HepG2 (cell line): ENCODE measurements at regions not wholly inside any gene's neighbourhood (a gene's known extent, or its start where the extent isn't known, plus 50 kb on each side); places are given as distances from the start of the nearest gene placed in this dataset.

Experiments
- ATAC-seq: fragments of 200-7000 bp; cut with Tn5 transposase; 3 replicates; pipeline ENCODE4 v1.9.1; 2020; ENCODE audit warnings: mild to moderate bottlenecking, moderate library complexity
- BruUV-seq: library from RNA; stranded (reverse); fragments of 400-500 nt; replicated peaks from 2 replicates; lab custom pipeline; 2021; lab: Mats Ljungman, UMichigan
- CTCF ChIA-PET: fragments of 300-600 bp; formaldehyde crosslinking; extraction: SDS; loops from one replicate; lab custom pipeline; 2021; ENCODE audit warnings: low total read pairs, inconsistent platforms, low intra/inter-chr PET ratio; lab: Yijun Ruan, JAX
- POLR2A ChIA-PET: fragments of 350-600 bp; sonication (Branson Sonifier 250); formaldehyde crosslinking; loops from one replicate; lab custom pipeline; 2020; ENCODE audit warnings: antibody characterized with exemption, inconsistent platforms; lab: Yijun Ruan, JAX
- DNase-seq: peaks from one replicate; pipeline ENCODE4 v3.0.0-alpha.2; 2015; ENCODE audit warnings: low spot score
- FAIRE-seq: peaks from 3 replicates; lab custom pipeline; 2011; peaks lifted over from hg19 to GRCh38; lab: Jason Lieb, UNC
- H2AFZ ChIP-seq: one replicate; pipeline ENCODE4 v1.6.1; 2011; ENCODE audit warnings: low read length, inconsistent platforms
- H3K27ac ChIP-seq: fragments of 300-600 bp; 3 replicates; pipeline ENCODE4 v1.8.0; 2011; ENCODE audit warnings: mixed run types, mild to moderate bottlenecking, mixed read lengths, low read length, inconsistent platforms; ENCODE audit not compliant: insufficient read depth; ENCODE audit errors: extremely low read length
- H3K27me3 ChIP-seq, 2 experiments: fragments of 200-600 bp in 1 of 2; 2 replicates in 1 of 2; 3 replicates in 1 of 2; pipeline versions ENCODE4 v1.6.0 to v1.8.0; 2011; ENCODE audit warnings: low read length in 2 of 2, mild to moderate bottlenecking in 2 of 2, moderate library complexity in 2 of 2, inconsistent platforms in 1 of 2; ENCODE audit not compliant: insufficient read depth in 2 of 2, control insufficient read depth in 1 of 2
- H3K36me3 ChIP-seq, 2 experiments: fragments of 200-600 bp in 1 of 2; replicated peaks in 1 of 2; 2 replicates in 1 of 2; 3 replicates in 1 of 2; pipeline versions ENCODE4 v1.5.1 to v1.8.0; 2011; ENCODE audit warnings: low read length in 2 of 2, inconsistent platforms in 1 of 2; ENCODE audit not compliant: insufficient read depth in 2 of 2, control insufficient read depth in 1 of 2
- H3K4me1 ChIP-seq: 2 replicates; pipeline ENCODE4 v1.5.1; 2012; ENCODE audit warnings: low read length, inconsistent platforms; ENCODE audit not compliant: insufficient read depth
- H3K4me2 ChIP-seq: 2 replicates; pipeline ENCODE4 v1.6.0; 2011; ENCODE audit warnings: low read depth, low read length, inconsistent platforms
- H3K4me3 ChIP-seq, 3 experiments: fragments of 200-600 bp in 1 of 3; sonication (generic), shearing (Covaris generic) in 1 of 3; replicated peaks in 1 of 3; 2 replicates each; pipeline ENCODE4 v1.5.1; 2011 to 2016; ENCODE audit warnings: low read length in 3 of 3, inconsistent platforms in 2 of 3, low read depth in 2 of 3, mild to moderate bottlenecking in 2 of 3, control low read depth in 1 of 3, mixed read lengths in 1 of 3; ENCODE audit not compliant: insufficient read depth in 1 of 3
- H3K79me2 ChIP-seq: one replicate; pipeline ENCODE4 v1.6.1; 2011; ENCODE audit warnings: low read length, inconsistent platforms; ENCODE audit not compliant: insufficient read depth
- H3K9ac ChIP-seq: 2 replicates; pipeline ENCODE4 v1.6.0; 2011; ENCODE audit warnings: mild to moderate bottlenecking, low read depth, low read length, inconsistent platforms; ENCODE audit not compliant: insufficient read depth
- H3K9me3 ChIP-seq: 2 replicates; pipeline ENCODE4 v1.5.1; 2012; ENCODE audit warnings: mild to moderate bottlenecking, low read length
- H4K20me1 ChIP-seq: 2 replicates; pipeline ENCODE4 v1.6.0; 2011; ENCODE audit warnings: inconsistent platforms, mild to moderate bottlenecking, low read length, moderate library complexity; ENCODE audit not compliant: insufficient read depth
- CBX5 ChIP-seq: sonication (generic); formaldehyde crosslinking; IDR thresholded peaks from 2 replicates; pipeline ENCODE4 v1.4.0; 2020; ENCODE audit warnings: missing genetic modification reagents, borderline replicate concordance
- E2F2 ChIP-seq: sonication (generic); formaldehyde crosslinking; IDR thresholded peaks from 2 replicates; pipeline ENCODE4 v1.4.0; 2020; ENCODE audit warnings: missing genetic modification reagents, borderline replicate concordance
- HIVEP1 ChIP-seq: sonication (generic); formaldehyde crosslinking; IDR thresholded peaks from 2 replicates; pipeline ENCODE4 v1.4.0; 2020; ENCODE audit warnings: mild to moderate bottlenecking, missing genetic modification reagents
- KDM5A ChIP-seq: fragments of 200-600 bp; sonication (generic); IDR thresholded peaks from 2 replicates; pipeline ENCODE4 v1.7.0; 2018; ENCODE audit warnings: antibody characterized with exemption, mild to moderate bottlenecking, low read length, borderline replicate concordance
- SUZ12 ChIP-seq: fragments of 150-350 bp; IDR thresholded peaks from 2 replicates; pipeline ENCODE4 v1.6.1; 2014; ENCODE audit warnings: low read depth, low read length
- ZBTB4 ChIP-seq: sonication (generic); formaldehyde crosslinking; IDR thresholded peaks from 2 replicates; pipeline ENCODE4 v1.4.0; 2020; ENCODE audit warnings: missing genetic modification reagents, mild to moderate bottlenecking, borderline replicate concordance
- ZNF329 ChIP-seq: sonication (generic); formaldehyde crosslinking; IDR thresholded peaks from 2 replicates; pipeline ENCODE4 v1.9.0; 2021; ENCODE audit warnings: low read depth, mild to moderate bottlenecking, missing genetic modification reagents
- ZNF432 ChIP-seq: sonication (generic); formaldehyde crosslinking; IDR thresholded peaks from 2 replicates; pipeline ENCODE4 v1.5.0; 2020; ENCODE audit warnings: missing genetic modification reagents, mild to moderate bottlenecking, borderline replicate concordance
- ZNF441 ChIP-seq: sonication (generic); formaldehyde crosslinking; IDR thresholded peaks from 2 replicates; pipeline ENCODE4 v1.7.0; 2021; ENCODE audit warnings: missing genetic modification reagents, borderline replicate concordance
- ZNF550 ChIP-seq: sonication (generic); formaldehyde crosslinking; IDR thresholded peaks from 2 replicates; pipeline ENCODE4 v1.4.0; 2020; ENCODE audit warnings: mild to moderate bottlenecking, missing genetic modification reagents, borderline replicate concordance
- ZNF644 ChIP-seq: IDR thresholded peaks from 2 replicates; pipeline ENCODE4 v1.6.1; 2016; ENCODE audit warnings: low read depth
- ZNF781 ChIP-seq: sonication (generic); formaldehyde crosslinking; IDR thresholded peaks from 2 replicates; pipeline ENCODE4 v1.5.1; 2020; ENCODE audit warnings: borderline replicate concordance, mild to moderate bottlenecking, missing genetic modification reagents; ENCODE audit errors: not compliant biosample characterization
- ZNF816 ChIP-seq: sonication (generic); formaldehyde crosslinking; IDR thresholded peaks from 2 replicates; pipeline ENCODE4 v1.8.0; 2022; ENCODE audit warnings: missing genetic modification reagents, mild to moderate bottlenecking, borderline replicate concordance
- ZNF883 ChIP-seq: sonication (generic); formaldehyde crosslinking; IDR thresholded peaks from 2 replicates; pipeline ENCODE4 v1.5.1; 2020; ENCODE audit warnings: mild to moderate bottlenecking, missing genetic modification reagents; ENCODE audit errors: not compliant biosample characterization
- ZSCAN12 ChIP-seq: sonication (generic); formaldehyde crosslinking; IDR thresholded peaks from 2 replicates; pipeline ENCODE4 v1.9.0; 2021; ENCODE audit warnings: mild to moderate bottlenecking, missing genetic modification reagents
- ZSCAN30 ChIP-seq: sonication (generic); formaldehyde crosslinking; IDR thresholded peaks from 2 replicates; pipeline ENCODE4 v1.5.0; 2020; ENCODE audit warnings: mild to moderate bottlenecking, missing genetic modification reagents
- WGBS: methylation state at CpG from one replicate; pipeline ENCODE4 v1.1.6; 2017; ENCODE audit warnings: low lambda C conversion rate; 5-methylcytosine and 5-hydroxymethylcytosine counted together
- in situ Hi-C: cut with HindIII; loops from 2 replicates; pipeline ENCODE4 v1.10.0; 2017; ENCODE audit warnings: low pct_unique_long_range_greater_than_20kb; ENCODE audit not compliant: extremely low pct_ligation_motif_present
- intact Hi-C: fragments of 100-400 bp; cut with micrococcal nuclease; formaldehyde crosslinking; loops from one replicate; pipeline ENCODE4 v1.10.0; 2022; ENCODE audit not compliant: unreplicated experiment

GRCh38 chr7:68862736-68863135, 735.5 kb upstream of the AUTS2 start:
- DNase-seq (no peak), FAIRE-seq (no peak), ATAC-seq (no peak)
- Histone ChIP-seq H3K9me3 (peaks cover 6% of the 10 kb centered on the region), H3K4me2 (no peak overlapping the region), H3K36me3 (no peaks in the 10 kb centered on the region), H3K9ac (no peak overlapping the region), H3K4me1 (no peaks in the 10 kb centered on the region), H2AFZ (no peak overlapping the region), H3K27ac (no peak overlapping the region), H4K20me1 (no peaks in the 10 kb centered on the region), H3K4me3 (no peak overlapping the region), H3K27me3 (no peaks in the 10 kb centered on the region), H3K79me2 (no peaks in the 10 kb centered on the region)
- in situ Hi-C loops (no loop called here), intact Hi-C loops (no loop called here)
- ChIA-PET CTCF (no interaction called here), POLR2A (no interaction called here)
- WGBS = 0% methylated on average over 4 of the region's 4 CpGs
- no peak for TF ChIP-seq SUZ12
- no peak for TF ChIP-seq HIVEP1
- TF ChIP-seq ZNF550 (CRISPR knock-in tag) = no peak
- TF ChIP-seq E2F2 (CRISPR knock-in tag) = no peak
- TF ChIP-seq KDM5A = no peak
- no peak for TF ChIP-seq ZNF441 (CRISPR knock-in tag)
- no peak for TF ChIP-seq ZNF883
- TF ChIP-seq ZNF781 = no peak
- no peak for TF ChIP-seq ZSCAN30 (CRISPR knock-in tag)
- no peak for TF ChIP-seq ZNF329 (CRISPR knock-in tag)
- no peak for TF ChIP-seq CBX5 (CRISPR knock-in tag)
- TF ChIP-seq ZNF816 (CRISPR knock-in tag) = no peak
- no peak for TF ChIP-seq ZSCAN12 (CRISPR knock-in tag)
- TF ChIP-seq ZNF432 (CRISPR knock-in tag) = no peak
- TF ChIP-seq ZBTB4 = no peak
- no peak for TF ChIP-seq ZNF644 (CRISPR knock-in tag)
- BruUV-seq = no TSS peak
